OCI-LY1 (cell line): ENCODE measurements at regions not wholly inside any gene's neighbourhood (a gene's known extent, or its start where the extent isn't known, plus 50 kb on each side); places are given as distances from the start of the nearest gene placed in this dataset.

Experiments
- H2AFZ ChIP-seq: fragments of 200-600 bp; sonication (generic), shearing (Covaris generic); 2 replicates; pipeline ENCODE4 v1.6.0; 2014; ENCODE audit warnings: antibody characterized with exemption, mild to moderate bottlenecking, low read length
- H3F3A ChIP-seq: fragments of 200-600 bp; sonication (generic), shearing (Covaris generic); 2 replicates; pipeline ENCODE4 v1.6.0; 2014; ENCODE audit warnings: mild to moderate bottlenecking, antibody characterized with exemption, low read length, moderate library complexity; ENCODE audit not compliant: insufficient read depth
- H3K27ac ChIP-seq: fragments of 200-600 bp; sonication (generic); 2 replicates; pipeline ENCODE4 v1.5.1; 2014; ENCODE audit warnings: low read length, mixed run types, mild to moderate bottlenecking, low read depth; ENCODE audit not compliant: poor library complexity, severe bottlenecking
- H3K27me3 ChIP-seq: fragments of 200-600 bp; sonication (generic); 2 replicates; pipeline ENCODE4 v1.6.0; 2014; ENCODE audit warnings: antibody characterized with exemption, mild to moderate bottlenecking, low read length, moderate library complexity; ENCODE audit not compliant: insufficient read depth
- H3K36me3 ChIP-seq: fragments of 200-600 bp; sonication (generic); 2 replicates; pipeline ENCODE4 v1.6.1; 2014; ENCODE audit warnings: mild to moderate bottlenecking, antibody characterized with exemption, low read length, moderate library complexity, mixed read lengths; ENCODE audit not compliant: insufficient read depth
- H3K4me1 ChIP-seq: fragments of 200-600 bp; sonication (generic); 2 replicates; pipeline ENCODE4 v1.5.1; 2014; ENCODE audit warnings: mild to moderate bottlenecking, low read length, moderate library complexity; ENCODE audit not compliant: insufficient read depth, severe bottlenecking
- H3K4me2 ChIP-seq: fragments of 200-600 bp; sonication (generic), shearing (Covaris generic); 2 replicates; pipeline ENCODE4 v1.6.1; 2014; ENCODE audit warnings: low read length
- H3K4me3 ChIP-seq: fragments of 200-600 bp; sonication (generic); 2 replicates; pipeline ENCODE4 v1.5.1; 2014; ENCODE audit warnings: low read length, low read depth, mild to moderate bottlenecking, mixed read lengths; ENCODE audit not compliant: poor library complexity, severe bottlenecking
- H3K79me2 ChIP-seq: fragments of 200-600 bp; shearing (Covaris generic); 2 replicates; pipeline ENCODE4 v1.6.1; 2016; ENCODE audit warnings: mixed run types, low read length, mixed read lengths; ENCODE audit not compliant: insufficient read depth
- H3K9ac ChIP-seq: fragments of 200-600 bp; sonication (generic), shearing (Covaris generic); 2 replicates; pipeline ENCODE4 v1.6.1; 2014; ENCODE audit warnings: mild to moderate bottlenecking, low read length, mixed read lengths
- H3K9me2 ChIP-seq: fragments of 200-600 bp; sonication (generic), shearing (Covaris generic); 2 replicates; pipeline ENCODE4 v1.6.1; 2014; ENCODE audit warnings: low read depth, mild to moderate bottlenecking, low read length, mixed read lengths
- H3K9me3 ChIP-seq: fragments of 200-600 bp; shearing (Covaris generic); 2 replicates; pipeline ENCODE4 v1.6.1; 2014; ENCODE audit warnings: low read length, mixed read lengths
- H4K20me1 ChIP-seq: fragments of 200-600 bp; sonication (generic), shearing (Covaris generic); 2 replicates; pipeline ENCODE4 v1.6.0; 2016; ENCODE audit warnings: mild to moderate bottlenecking, low read length; ENCODE audit not compliant: insufficient read depth
- EZH2 ChIP-seq: fragments of 200-600 bp; sonication (generic), shearing (Covaris generic); IDR thresholded peaks from 2 replicates; pipeline ENCODE4 v1.8.0; 2017; ENCODE audit warnings: borderline replicate concordance, mixed run types, mild to moderate bottlenecking, antibody characterized with exemption, low read length, moderate library complexity, mixed read lengths
- TF ChIP-seq, protein P1 (sequence below): fragments of 200-600 bp; sonication (generic), shearing (Covaris generic); IDR thresholded peaks from 2 replicates; pipeline ENCODE4 v1.5.1; 2017; ENCODE audit warnings: mild to moderate bottlenecking, antibody characterized with exemption, low read length, moderate library complexity, mixed read lengths

DNA sequence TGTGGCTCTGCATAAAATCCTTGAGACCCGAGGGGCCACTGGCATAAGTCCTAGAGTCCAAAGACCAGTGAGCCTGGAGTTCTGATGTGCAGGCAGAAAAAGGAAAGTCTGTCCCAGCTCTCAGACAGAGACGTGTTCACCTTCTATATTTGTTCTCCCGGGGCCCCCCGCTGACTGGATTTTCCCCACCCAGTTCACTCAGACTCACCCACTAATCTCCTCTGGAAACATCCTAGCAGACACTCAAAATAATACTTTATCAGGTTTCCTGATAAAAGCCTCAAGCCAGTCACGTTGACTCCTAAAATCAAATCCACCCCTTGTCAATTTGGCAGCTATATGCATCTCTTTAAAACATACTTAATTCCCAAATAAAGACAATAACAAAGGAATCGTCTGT, 1084.2 kb upstream of the NCAM2 start:
- Histone ChIP-seq H2AFZ (no peak overlapping the region), H3K79me2 (no peaks in the 10 kb centered on the region), H3K9me3 (no peaks in the 10 kb centered on the region), H3K9ac (no peak overlapping the region), H3K36me3 (no peaks in the 10 kb centered on the region), H3K4me2 (no peak overlapping the region), H3K4me1 (no peaks in the 10 kb centered on the region), H3K27ac (no peak overlapping the region), H3F3A (no peaks in the 10 kb centered on the region), H4K20me1 (no peaks in the 10 kb centered on the region), H3K9me2 (no peaks in the 10 kb centered on the region), H3K27me3 (no peaks in the 10 kb centered on the region), H3K4me3 (no peak overlapping the region)
- TF ChIP-seq, protein P1, sequence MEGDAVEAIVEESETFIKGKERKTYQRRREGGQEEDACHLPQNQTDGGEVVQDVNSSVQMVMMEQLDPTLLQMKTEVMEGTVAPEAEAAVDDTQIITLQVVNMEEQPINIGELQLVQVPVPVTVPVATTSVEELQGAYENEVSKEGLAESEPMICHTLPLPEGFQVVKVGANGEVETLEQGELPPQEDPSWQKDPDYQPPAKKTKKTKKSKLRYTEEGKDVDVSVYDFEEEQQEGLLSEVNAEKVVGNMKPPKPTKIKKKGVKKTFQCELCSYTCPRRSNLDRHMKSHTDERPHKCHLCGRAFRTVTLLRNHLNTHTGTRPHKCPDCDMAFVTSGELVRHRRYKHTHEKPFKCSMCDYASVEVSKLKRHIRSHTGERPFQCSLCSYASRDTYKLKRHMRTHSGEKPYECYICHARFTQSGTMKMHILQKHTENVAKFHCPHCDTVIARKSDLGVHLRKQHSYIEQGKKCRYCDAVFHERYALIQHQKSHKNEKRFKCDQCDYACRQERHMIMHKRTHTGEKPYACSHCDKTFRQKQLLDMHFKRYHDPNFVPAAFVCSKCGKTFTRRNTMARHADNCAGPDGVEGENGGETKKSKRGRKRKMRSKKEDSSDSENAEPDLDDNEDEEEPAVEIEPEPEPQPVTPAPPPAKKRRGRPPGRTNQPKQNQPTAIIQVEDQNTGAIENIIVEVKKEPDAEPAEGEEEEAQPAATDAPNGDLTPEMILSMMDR, result no peak
- TF ChIP-seq EZH2, result no peak

DNA sequence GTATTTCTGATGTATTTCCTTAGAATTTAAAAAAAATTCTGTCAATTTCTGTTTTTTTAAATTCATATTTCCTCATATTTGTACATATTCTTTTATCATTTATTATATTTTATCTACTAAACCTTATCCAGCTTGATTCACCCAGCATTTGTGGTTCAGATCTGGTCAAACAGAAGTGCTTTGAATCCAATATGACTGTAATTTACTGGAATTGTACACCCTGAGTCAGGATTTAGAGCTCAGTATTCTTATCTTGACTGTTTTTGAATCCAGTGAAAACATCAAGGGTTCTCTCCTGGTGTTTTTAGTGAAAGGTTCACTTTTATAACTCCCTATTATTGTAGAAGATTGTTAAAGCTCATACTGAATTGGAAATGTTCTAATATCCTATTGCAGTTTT, 1077.0 kb upstream of the NCAM2 start:
- Histone ChIP-seq H3K9ac (no peak overlapping the region), H3K36me3 (no peaks in the 10 kb centered on the region), H3F3A (no peaks in the 10 kb centered on the region), H3K9me2 (no peaks in the 10 kb centered on the region), H3K79me2 (no peaks in the 10 kb centered on the region), H3K4me2 (no peak overlapping the region), H3K4me1 (no peaks in the 10 kb centered on the region), H3K27ac (no peak overlapping the region), H3K9me3 (no peaks in the 10 kb centered on the region), H4K20me1 (no peaks in the 10 kb centered on the region), H2AFZ (no peak overlapping the region), H3K4me3 (no peak overlapping the region), H3K27me3 (no peaks in the 10 kb centered on the region)
- TF ChIP-seq EZH2, result no peak
- TF ChIP-seq, protein P1, result no peak

DNA sequence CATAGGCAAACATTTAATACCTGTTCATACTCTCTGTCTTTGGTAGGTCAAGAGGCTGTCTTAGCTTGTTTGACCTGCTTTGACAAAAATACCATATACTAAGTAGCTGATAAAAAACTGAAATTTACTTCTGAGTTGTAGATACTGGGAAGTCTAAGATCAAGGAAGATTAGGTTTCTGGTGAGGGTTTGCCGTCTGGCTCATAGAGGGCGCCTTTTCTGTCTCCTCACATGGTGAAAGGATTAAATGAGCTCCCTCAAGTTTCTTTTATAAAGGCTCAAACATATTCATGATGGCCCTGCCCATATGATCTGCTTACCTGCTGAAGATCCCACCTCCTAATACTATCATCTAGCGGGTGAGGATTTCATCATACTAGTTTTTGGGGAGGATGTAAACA, 1076.1 kb upstream of the NCAM2 start:
- Histone ChIP-seq H3K4me1 (no peaks in the 10 kb centered on the region), H3K27me3 (no peaks in the 10 kb centered on the region), H3K4me3 (no peak overlapping the region), H3F3A (no peaks in the 10 kb centered on the region), H3K9me2 (no peaks in the 10 kb centered on the region), H3K9ac (no peak overlapping the region), H3K4me2 (no peak overlapping the region), H3K9me3 (no peaks in the 10 kb centered on the region), H3K27ac (no peak overlapping the region), H4K20me1 (no peaks in the 10 kb centered on the region), H3K36me3 (no peaks in the 10 kb centered on the region), H3K79me2 (no peaks in the 10 kb centered on the region), H2AFZ (no peak overlapping the region)
- TF ChIP-seq, protein P1, result no peak
- TF ChIP-seq EZH2, result no peak
